GM19468 (cell line): ENCODE measurements at regions not wholly inside any gene's neighbourhood (a gene's known extent, or its start where the extent isn't known, plus 50 kb on each side); places are given as distances from the start of the nearest gene placed in this dataset.

Experiments
- ATAC-seq: cut with Tn5 transposase; IDR thresholded peaks from one replicate; pipeline ENCODE4 v1.9.1; 2021; ENCODE audit warnings: mild to moderate bottlenecking, moderate library complexity, moderate number of reproducible peaks; ENCODE audit not compliant: unreplicated experiment; ENCODE audit errors: extremely low read depth

- ATAC-seq: no peak
Measured at GRCh38 chr7:41315764-41316163, 387.1 kb downstream of the INHBA start.

- no peak for ATAC-seq
Measured at GRCh38 chr7:41313171-41313570, 389.7 kb downstream of the INHBA start.

- no peak for ATAC-seq
Measured at GRCh38 chr7:41312235-41312634, 390.7 kb downstream of the INHBA start.

- no peak for ATAC-seq
Measured at GRCh38 chr7:41311301-41311700, 391.6 kb downstream of the INHBA start.

- no peak for ATAC-seq
Measured at GRCh38 chr7:41306486-41306885, 396.4 kb downstream of the INHBA start.

GRCh38 chr7:41305001-41305400, 397.9 kb downstream of the INHBA start:
- ATAC-seq: no peak

- no peak for ATAC-seq
Measured at GRCh38 chr7:41303709-41304108, 399.2 kb downstream of the INHBA start.

GRCh38 chr7:41298409-41298808, 404.5 kb downstream of the INHBA start:
- no peak for ATAC-seq

- ATAC-seq: no peak
Measured at GRCh38 chr7:41297166-41297565, 405.7 kb downstream of the INHBA start.

GRCh38 chr7:41295455-41295815, 407.5 kb downstream of the INHBA start:
- no peak for ATAC-seq

- ATAC-seq: no peak
Measured at GRCh38 chr7:41294556-41295454, 408.1 kb downstream of the INHBA start.

GRCh38 chr7:41292487-41292886, 410.4 kb downstream of the INHBA start:
- no peak for ATAC-seq

- ATAC-seq: no peak
Measured at GRCh38 chr7:41287559-41288335, 415.1 kb downstream of the INHBA start.

GRCh38 chr7:41280491-41280890, 422.4 kb downstream of the INHBA start:
- ATAC-seq: no peak

- no peak for ATAC-seq
Measured at GRCh38 chr7:41277561-41277960, 425.3 kb downstream of the INHBA start.

GRCh38 chr7:41275255-41275654, 427.6 kb downstream of the INHBA start:
- no peak for ATAC-seq

- no peak for ATAC-seq
Measured at GRCh38 chr7:41274179-41274578, 428.7 kb downstream of the INHBA start.

GRCh38 chr7:41272664-41273063, 430.2 kb downstream of the INHBA start:
- ATAC-seq: no peak

GRCh38 chr7:41268878-41269277, 434.0 kb downstream of the INHBA start:
- no peak for ATAC-seq

GRCh38 chr7:41261080-41261479, 441.8 kb downstream of the INHBA start:
- ATAC-seq: no peak

- no peak for ATAC-seq
Measured at GRCh38 chr7:41257660-41258059, 445.2 kb downstream of the INHBA start.
